Epidermal melanocyte (primary cell): ENCODE measurements at regions not wholly inside any gene's neighbourhood (a gene's known extent, or its start where the extent isn't known, plus 50 kb on each side); places are given as distances from the start of the nearest gene placed in this dataset.

ENCODE experiments used
- DNase-seq: peaks from one replicate; pipeline ENCODE4 v3.0.0; 2011; ENCODE audit warnings: low spot score; ENCODE audit not compliant: insufficient read length

DNA sequence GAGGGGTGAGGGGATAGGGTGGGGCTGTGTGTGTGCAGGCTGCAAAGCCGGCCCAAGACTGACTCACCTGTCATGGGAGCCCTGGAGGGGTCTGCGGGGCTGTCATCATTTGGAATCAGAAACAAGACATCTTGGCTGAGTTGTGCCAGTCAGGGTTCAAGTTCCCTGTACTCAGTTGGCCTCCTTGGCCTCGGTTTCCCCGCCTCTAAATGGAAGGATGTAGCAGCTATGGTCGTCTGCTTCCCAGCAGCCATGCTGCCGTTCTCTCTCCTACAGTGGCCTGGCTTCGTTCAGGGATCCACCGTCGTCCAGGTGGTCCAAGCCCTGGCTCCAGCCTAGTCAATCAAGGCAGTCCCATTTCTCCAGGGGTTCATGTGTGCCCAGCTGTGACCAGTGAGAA, 83.6 kb upstream of the PMEPA1 start:
- DNase-seq: no peak

DNA sequence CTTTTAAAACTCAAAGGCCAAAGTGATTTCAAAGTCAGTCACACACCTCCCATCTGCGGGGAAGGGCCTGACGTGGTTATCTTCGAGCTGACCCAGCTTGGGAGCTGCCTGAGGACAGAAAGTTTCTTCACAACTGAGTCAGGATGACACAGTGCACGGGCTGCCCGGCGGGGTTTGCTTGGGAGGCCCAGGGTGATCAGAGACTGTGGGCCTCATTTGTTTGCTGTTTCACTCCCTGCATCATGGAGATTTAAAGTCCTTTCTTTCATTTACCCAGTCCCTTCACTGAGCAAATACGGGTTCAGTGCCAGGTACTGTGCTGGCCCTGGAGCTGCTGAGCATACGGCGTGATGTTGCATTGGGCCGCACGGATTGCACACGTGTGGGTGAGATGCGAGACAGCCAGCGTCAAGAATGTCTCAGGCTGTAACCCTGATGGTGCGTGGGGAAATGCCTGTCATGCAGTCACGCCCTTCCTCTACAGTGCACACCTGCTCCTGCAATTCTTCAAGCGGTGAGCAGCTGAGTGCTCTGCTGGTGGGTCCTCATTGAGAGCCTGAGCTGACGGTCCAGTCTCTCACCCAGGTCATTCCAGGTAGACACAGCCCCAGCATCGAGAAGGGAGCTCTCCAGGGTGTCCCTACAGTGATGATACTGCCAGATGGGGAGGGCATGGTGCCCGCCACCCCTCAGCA, 82.7 kb upstream of the PMEPA1 start:
- DNase-seq: no peak

DNA sequence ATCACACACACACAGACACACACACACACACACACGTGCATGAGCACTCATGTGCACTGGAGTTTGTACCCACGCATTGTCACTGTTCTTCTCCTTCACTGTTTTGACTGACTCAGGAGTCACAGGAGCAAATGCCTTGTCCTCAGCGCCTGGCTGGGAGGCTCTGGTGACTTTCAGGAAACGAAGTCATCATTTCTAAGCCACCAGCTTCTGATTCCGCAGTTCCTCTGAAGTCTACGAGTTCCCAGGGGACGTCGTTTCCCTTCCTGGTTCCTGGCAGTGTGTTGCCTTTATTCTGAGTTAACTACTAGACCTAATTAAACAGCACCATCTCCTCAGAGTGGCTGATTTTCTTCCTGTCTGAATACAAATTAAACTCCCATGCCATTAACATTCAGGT, 82.2 kb upstream of the PMEPA1 start:
- DNase-seq: no peak

DNA sequence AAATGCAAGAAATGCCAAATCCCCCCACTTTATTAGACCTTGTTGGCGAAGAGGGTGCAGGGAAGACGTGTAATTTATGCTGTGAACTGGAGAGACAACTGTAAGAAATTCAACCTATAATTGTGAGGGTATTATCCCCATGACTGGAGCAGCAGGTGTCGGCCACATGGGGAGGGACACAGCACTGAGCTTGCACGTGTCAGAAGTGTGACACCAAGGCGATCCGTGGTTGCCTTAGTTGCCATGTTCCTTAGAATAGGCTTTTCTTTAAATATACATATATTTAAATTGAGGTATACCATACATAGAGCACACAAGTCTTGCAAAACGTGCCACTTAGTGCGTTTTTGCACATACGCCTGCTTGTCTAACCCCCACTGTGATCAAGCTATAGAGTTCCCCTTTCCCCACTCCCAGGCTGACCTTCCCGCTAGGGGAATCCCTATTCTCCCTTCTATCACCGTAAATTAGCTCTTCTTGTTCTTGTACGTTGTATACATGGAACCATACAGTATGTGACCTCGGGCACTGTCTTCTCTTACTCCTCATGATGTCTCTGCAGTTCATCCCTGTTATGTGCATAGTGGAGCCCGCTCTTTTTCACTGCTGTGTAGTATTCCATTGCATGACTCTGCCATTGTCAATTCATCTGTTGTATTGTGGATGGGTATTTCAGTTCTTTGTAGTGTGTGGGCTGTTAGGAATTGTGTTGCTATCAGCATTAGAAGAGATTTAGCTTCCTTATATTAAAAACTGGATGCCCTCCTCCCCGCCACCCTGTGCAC, 81.6 kb upstream of the PMEPA1 start:
- DNase-seq: no peak

DNA sequence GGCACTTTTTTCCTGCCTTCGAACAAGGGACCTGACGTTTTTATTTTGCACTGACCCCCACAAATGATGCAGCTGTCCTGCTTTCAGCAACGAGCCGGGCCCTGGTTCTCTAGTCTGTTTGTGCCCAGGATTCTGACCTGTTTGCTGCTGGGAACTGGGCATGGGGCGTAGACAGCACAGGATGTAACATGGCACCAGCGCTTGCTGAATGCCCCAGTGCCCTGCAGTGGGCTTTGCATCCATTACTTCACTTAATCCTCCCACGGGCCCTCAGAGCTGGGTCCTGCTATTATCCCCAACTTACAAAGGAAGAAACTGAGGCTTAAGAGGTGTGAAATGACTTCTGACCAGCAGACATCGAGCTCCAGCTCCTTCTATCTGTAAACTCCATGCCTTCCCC, 80.4 kb upstream of the PMEPA1 start:
- no peak for DNase-seq

DNA sequence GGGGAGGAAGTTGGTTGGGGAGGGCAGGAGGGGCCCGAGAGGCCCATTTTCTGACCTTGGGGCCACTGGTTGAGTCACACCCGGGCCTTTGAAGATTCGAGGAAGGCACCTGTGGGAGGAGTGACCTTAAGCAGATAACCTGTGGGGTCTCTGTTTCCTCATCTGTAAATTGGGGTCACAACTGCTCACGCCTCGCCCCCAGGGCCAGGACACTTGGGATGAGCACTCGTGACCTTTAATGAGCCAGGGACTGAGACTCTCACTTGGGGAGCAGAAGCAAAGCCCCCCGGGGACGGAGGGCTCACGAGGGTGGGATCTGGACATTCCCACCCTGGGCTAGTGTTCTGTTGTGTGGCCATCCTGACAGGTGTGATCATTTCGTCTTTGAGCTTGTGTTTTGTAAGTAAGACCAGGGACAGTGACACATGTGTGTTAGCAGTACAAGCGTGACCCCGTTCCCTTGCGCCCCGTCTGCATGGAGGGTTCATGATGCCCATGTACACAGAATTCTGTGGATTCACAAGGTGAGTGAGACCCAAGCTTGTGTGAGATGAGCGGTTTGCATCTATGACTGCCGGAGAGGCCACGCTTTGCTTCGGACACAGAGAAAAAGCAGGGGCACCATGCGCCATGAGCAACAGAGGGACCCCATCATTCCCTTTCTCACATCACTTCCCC, 79.3 kb upstream of the PMEPA1 start:
- DNase-seq: no peak

DNA sequence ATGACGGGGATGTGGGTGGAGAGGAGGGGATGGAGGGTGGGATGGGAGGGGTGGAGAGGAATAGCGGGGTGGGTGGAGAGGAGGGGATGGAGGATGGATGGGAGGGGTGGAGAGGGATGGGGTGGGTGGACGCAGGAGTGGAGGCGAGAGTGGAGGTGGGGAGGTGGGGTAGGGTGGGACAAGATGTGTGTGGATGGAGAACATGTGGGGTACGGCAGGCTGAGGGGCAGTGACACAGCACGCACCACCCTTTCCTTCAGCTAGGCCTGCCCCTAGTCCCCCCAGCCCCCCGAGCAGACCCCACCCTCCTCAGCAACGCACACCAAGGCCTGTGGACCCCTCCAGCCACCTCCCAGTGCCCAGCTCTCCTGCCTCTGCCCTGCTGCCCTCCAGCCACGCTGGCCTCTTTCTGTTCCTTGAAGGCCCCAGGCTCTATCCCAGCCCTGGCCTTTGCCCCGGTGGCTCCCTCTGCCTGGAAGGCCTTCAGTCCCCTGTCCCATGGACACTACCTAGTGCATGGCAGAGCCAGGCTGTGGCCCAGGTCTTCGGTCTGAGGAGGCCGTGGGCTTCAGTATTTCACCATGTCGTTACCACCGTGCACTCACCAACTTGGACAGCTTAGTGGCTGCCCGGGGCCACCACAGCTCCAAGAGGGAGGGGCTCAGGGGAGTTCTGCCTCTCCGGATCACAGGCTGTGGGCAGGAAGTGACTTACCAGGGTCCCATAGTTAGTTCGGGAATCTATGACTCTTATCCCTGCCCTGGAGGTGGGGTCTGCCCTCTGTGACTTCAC, 78.4 kb upstream of the PMEPA1 start:
- DNase-seq: no peak

DNA sequence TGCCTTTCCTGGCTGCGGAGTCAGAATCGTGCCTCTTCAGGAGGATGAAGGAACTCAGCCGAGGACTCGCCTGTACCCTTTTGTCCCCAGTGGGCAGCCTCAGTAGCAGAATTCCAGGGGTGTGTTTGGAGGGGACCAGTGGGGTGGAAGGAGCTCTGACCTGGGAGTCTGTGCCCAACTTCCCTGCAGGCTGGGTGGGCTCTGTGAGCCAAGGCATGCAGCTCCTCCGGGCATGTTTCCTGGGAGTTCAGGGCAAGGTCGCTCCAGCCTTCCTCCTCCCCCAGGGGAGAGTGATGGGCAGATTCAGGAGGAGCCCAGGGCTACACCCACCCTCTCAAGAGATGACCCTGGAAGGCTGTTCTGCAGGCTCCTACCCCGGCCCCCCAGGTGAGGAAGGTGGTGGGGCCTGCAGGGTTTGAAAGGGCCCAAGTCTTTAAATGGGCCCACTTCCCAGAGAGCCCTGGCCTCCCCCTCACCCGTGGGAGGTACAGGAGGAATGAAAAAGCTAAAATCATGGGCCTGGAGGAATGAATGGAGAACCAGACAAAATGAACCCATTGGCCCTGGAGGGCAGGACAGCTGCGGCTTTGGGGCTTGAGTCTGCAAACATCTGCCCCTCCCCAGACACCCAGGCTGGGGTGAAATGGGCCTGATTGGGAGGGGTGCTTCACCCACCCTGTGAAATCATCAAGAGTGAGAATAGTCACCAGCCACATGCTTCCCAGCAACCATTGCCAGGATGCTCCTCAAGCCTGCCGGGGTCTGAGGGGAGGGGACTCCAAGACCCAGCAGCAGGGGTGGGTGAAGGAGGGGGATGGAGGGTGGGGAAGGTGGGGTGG, 77.6 kb upstream of the PMEPA1 start:
- no peak for DNase-seq

DNA sequence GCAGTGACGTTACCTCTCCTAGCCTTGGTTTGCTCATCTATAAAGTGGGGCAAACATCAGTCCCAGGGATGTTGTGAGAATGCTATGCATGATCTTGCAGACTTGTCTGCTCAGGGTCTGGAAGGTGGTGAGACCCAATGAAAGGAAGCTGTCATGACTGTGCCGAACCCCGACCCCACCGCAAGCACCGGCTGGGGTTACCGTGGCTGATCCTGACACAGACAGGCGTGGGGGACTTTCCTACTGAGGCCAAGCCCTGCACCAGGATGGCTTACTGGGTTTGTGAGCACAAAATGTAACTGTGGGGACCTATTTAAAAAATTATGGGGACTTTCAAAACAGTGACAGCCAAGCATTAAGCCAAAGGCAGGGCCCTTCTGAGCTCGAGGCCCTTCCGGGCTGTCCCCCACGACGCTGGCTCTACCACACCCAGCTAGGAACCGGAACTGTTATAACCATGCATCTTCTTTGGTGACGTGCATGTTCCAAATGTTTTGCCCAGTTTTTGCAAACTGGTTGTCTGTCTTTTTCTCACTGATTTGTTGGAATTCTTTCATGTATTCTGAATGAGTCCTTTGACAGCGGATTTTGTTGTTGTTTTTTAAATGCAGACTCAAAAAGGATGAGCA, 76.6 kb upstream of the PMEPA1 start:
- no peak for DNase-seq

DNA sequence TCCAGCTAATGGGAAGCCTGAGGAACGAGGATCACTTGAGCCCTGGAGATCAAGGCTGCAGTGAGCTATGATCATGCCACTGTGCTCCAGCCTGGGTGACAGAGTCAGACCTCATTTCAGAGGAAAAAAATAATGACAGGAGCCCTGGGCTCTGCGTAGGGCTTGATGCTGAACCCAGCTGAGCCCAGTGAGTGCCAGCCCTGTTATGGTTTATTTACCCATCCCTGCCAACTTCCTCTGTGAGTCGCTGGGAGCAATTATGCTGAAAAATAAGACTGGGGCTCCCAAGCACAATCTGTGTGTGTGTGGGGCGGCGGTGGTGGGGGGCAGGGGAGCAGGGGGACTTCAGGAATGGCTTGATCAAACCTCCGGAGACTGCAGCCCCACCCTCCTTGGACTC, 75.9 kb upstream of the PMEPA1 start:
- DNase-seq: no peak

DNA sequence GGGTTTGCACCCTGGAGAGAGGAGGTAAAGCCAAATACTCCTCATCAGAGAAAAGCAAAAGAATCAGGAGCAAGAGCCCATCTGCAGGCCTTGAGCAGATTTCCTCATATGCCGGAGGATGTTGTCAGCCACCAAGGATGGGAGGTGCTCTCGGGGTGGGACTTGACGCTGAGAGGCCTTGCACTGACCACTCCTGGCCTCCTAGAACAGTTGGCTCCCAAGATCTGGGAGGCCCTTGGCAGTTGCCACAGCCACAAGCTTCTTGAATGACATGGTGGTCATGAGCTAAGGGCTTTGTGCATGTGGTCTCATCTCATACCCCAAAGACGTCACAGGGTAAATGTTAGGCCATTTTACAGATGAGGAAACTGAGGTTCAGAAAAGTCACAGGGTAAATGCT, 75.2 kb upstream of the PMEPA1 start:
- DNase-seq: no peak

DNA sequence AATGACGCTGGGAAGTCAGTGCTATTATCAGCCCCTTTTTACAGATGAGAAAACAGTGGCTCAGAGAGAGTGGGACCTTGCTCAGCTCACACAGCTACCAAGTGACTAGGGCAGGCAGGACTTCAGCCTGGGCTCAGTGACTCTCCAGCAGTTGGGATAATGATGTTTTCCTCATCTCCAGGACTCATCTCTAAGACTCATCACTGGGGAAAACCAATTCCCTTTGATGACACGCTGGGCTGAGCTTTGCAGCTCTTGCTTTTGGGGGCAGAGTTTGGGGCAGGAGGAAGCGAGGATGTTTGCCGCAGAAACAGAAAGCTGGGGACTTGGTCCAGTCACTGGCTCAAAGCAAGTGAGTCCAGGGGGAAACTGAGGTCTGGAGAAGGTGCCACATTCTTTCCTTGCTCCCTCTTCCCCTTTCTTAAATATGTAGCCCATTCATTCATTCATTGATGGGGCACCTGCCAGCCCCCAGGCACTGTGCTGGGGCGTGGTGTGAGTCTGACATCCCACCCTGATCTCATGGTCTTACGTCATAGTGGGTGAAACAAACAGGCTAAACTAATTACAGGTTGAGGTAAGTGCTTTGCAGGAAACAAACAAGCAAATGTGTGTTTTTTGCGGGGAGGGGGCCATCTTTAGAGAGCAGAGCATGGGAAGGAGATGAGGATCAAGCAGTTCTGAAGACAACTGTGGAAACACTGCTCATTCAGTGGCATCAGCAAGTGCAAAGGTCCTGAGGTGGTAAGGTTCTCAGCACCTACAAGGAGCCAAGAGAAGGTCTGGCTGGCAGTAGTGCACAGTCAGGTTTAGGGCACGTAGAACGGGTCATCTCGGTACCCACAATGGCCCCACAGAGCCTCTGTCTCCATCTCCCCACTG, 74.4 kb upstream of the PMEPA1 start:
- DNase-seq: no peak

DNA sequence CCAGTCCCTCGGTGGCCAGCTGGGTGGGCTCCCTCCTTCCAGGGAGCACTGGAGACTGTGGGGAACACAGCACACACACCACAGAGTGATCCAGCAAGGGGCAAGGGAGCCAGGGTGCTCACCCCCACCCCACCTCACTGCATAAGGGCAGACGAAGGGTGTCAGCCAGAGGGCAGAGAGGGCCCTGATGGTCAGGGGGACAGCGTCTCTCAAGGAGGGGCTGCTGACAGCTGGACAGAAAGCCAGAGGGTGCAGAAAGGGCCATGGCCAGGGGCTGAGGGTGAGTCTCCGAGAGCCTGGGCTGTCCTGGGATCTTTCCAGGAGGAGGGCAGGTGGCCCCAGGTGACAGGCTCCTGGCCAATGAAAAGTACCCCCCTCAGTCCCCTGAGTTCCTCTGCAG, 73.4 kb upstream of the PMEPA1 start:
- DNase-seq: no peak

DNA sequence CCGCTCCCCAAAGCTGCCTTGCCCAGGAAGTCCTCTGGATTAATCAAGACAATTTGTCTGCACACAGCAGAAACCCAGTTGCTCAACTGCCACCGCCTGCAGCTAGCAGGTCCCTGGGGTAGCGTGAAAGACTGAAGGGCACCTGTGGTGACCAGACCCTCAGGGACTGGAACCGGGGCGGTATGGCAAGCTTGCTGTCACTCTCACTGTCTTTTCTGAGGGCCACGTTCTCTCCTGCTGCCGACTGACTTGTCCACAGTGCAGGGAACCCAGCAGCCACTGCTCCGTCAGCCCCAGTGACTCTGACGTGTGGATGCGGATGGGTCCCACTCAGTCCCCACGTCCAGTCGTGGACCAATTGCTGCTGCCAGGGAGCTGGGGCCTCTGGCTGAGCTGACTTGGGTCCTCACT, 72.8 kb upstream of the PMEPA1 start:
- no peak for DNase-seq

DNA sequence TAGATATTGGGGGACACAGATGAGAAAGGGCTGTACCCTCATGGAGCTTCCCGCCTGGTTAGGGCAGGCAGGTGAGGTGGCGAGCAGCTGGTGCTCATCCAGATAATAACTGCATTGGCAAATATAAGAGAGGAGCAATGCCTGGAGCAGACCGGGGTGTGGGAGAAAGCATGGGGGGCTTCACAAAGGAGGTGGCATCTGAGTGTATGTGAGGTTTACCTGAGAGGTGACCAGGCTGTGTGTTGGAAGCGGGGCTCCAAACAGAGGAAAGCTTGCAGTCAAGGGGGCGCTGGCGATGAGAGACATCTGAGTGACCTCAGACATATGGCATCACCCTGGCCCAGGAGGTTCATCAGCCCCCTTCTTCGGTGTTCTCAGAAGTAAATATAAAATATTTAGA, 72.1 kb upstream of the PMEPA1 start:
- no peak for DNase-seq

DNA sequence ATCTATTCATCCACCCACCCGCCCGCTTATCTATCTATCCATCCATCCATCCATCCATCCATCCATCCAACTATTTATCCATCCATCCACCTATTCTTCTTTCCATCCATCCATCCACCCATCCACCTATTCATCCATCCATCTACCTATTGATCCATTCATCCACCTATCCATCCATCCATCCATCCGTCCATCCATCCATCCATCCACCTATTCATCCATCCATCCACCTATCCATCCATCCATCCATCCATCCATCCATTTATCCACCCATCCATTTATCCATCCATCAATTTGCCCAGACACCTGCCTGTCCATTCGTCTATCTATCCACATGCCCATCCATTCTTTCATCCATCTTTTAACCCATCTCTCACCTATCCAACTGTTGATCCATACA, 71.1 kb upstream of the PMEPA1 start:
- no peak for DNase-seq

DNA sequence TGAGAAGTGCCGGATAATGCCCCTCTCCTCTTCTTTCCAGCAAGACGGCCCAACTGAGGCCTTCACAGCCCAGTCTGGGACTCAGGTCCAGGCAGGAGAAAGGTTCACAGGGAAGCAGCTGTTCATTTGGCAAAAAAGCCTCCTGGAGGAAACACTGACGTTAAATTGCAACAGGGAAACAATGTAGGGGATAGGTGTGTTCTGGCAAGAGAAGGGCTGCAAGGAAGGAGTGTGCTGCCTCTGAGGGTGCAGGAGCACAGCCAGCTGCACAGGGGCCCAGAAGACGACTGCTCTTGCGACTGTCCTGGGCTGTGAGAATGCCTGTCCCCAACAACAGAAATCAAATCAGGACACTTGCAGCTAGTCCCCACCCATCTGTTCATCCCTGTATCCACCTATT, 70.6 kb upstream of the PMEPA1 start:
- no peak for DNase-seq

DNA sequence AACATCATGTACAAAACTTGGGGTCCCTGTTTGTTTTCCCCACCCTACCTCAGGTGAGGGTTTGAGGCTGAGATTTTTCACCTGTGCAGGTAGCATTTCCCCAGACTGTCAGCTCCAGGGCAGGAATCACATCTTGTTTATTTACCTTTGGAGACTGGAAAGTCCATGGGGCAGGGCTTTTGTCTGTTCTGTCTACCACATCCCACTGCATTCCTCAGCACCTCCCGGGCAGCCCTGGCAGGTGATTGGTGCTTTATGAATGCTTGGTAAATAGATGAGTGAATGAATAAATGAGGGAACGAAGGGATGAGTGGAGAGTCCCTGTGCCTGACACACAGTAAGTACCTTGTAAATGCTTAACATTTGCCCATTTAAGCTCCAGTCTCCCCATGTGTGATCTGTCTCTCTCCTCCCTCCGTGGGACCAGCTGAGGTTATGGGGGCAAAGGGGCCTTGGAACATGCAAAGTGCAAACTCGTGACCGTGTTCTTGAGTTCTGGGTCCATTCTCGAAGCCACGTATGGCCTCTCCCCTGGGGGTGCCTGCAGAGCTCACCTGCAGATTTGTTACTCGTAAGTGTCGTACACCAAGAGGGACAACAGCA, 69.7 kb upstream of the PMEPA1 start:
- DNase-seq: no peak

DNA sequence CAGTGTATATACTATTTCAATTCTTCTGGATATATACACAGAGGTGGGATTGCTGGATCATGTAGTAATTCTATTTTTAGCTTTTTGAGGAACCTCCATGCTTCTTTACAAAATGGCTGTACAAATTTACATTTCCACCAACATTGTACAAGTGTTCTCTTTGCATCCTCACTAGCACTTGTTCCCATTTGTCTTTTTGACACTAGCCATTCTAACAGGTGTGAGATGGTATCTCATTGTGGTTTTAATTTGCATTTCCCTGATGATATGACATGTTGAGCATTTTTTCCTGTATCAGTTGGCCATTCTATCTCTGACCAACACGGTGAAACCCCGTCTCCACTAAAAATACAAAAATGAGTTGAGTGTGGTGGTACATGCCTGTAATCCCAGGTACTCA, 68.1 kb upstream of the PMEPA1 start:
- no peak for DNase-seq
